ENCODE measurements at regions not wholly inside any gene's neighbourhood (a gene's known extent, or its start where the extent isn't known, plus 50 kb on each side); places are given as distances from the start of the nearest gene placed in this dataset.

DNA sequence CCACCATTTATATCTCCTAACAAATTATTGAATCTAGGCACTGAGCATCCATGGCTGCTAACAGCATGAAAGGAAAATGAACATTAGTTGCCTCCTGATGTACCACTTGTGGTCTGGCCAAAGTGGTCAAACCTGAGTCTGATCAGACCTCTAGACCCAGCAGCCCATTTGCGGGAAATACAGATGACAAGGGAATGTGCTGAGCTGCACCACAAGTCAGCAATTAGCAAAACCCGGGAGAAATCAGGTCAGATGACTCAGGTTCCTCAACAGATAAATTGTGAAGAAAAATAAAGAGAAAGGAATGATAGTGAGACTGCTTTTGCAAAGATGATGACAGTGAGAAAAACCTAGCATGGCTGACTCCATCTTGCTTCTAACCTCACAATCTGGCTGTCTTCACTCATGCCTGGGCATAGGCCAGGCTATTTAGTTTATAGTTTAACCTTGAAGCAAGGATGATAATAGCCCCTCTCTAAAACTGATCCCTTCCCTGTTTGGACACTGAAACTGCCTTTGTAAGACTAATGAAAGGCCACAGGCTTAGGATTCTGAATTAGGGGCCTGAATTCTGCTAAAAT, 142.7 kb upstream of the ASIC2 start:
- TF ChIP-seq POLR2A (IDR thresholded peaks at IDR 0.05): no peak
- TF ChIP-seq, protein P1, sequence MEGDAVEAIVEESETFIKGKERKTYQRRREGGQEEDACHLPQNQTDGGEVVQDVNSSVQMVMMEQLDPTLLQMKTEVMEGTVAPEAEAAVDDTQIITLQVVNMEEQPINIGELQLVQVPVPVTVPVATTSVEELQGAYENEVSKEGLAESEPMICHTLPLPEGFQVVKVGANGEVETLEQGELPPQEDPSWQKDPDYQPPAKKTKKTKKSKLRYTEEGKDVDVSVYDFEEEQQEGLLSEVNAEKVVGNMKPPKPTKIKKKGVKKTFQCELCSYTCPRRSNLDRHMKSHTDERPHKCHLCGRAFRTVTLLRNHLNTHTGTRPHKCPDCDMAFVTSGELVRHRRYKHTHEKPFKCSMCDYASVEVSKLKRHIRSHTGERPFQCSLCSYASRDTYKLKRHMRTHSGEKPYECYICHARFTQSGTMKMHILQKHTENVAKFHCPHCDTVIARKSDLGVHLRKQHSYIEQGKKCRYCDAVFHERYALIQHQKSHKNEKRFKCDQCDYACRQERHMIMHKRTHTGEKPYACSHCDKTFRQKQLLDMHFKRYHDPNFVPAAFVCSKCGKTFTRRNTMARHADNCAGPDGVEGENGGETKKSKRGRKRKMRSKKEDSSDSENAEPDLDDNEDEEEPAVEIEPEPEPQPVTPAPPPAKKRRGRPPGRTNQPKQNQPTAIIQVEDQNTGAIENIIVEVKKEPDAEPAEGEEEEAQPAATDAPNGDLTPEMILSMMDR (IDR thresholded peaks at IDR 0.05): no peak

Measured in Peyer's patch (tissue), 4 donors.